Glomerular visceral epithelial cell (primary cell): ENCODE measurements at regions not wholly inside any gene's neighbourhood (a gene's known extent, or its start where the extent isn't known, plus 50 kb on each side); places are given as distances from the start of the nearest gene placed in this dataset.

ENCODE experiments used
- DNase-seq: peaks from one replicate; pipeline ENCODE4 v3.0.0-alpha.2; 2016; ENCODE audit errors: extremely low spot score

- DNase-seq: no peak
These were observed 115.2 kb upstream of the ITGA4 start for GRCh38 chr2:181341855-181342600.

GRCh38 chr2:181348107-181348837 is 108.9 kb upstream of the ITGA4 start:
- DNase-seq: no peak

- DNase-seq: no peak
These were observed 105.0 kb upstream of the ITGA4 start for GRCh38 chr2:181352158-181352557.

GRCh38 chr2:181354626-181355025 is 102.6 kb upstream of the ITGA4 start:
- DNase-seq: peak; percentile 56

- DNase-seq: no peak
These were observed 100.6 kb upstream of the ITGA4 start for GRCh38 chr2:181356526-181357130.

GRCh38 chr2:181357979-181358378 is 99.2 kb upstream of the ITGA4 start:
- no peak for DNase-seq

- DNase-seq: no peak
These were observed 94.6 kb upstream of the ITGA4 start for GRCh38 chr2:181362561-181362960.

- no peak for DNase-seq
These were observed 94.0 kb upstream of the ITGA4 start for GRCh38 chr2:181363164-181363563.

- no peak for DNase-seq
These were observed 92.6 kb upstream of the ITGA4 start for GRCh38 chr2:181364492-181365170.

- DNase-seq: no peak
These were observed 90.5 kb upstream of the ITGA4 start for GRCh38 chr2:181366675-181367175.

GRCh38 chr2:181367411-181367810 is 89.8 kb upstream of the ITGA4 start:
- DNase-seq: no peak

- no peak for DNase-seq
These were observed 89.2 kb upstream of the ITGA4 start for GRCh38 chr2:181367906-181368435.

GRCh38 chr2:181370126-181370525 is 87.1 kb upstream of the ITGA4 start:
- no peak for DNase-seq

- DNase-seq: no peak
These were observed 86.0 kb upstream of the ITGA4 start for GRCh38 chr2:181371195-181371594.

- DNase-seq: peak; percentile 17
These were observed 85.2 kb upstream of the ITGA4 start for GRCh38 chr2:181371782-181372645.

GRCh38 chr2:181372646-181373040 is 84.5 kb upstream of the ITGA4 start:
- no peak for DNase-seq

GRCh38 chr2:181374781-181375675 is 82.2 kb upstream of the ITGA4 start:
- no peak for DNase-seq

- DNase-seq: no peak
These were observed 80.7 kb upstream of the ITGA4 start for GRCh38 chr2:181376442-181376841.

- no peak for DNase-seq
These were observed 80.2 kb upstream of the ITGA4 start for GRCh38 chr2:181376999-181377398.

- no peak for DNase-seq
These were observed 78.7 kb upstream of the ITGA4 start for GRCh38 chr2:181378491-181378890.
